Keratinocyte (primary cell): ENCODE measurements at regions not wholly inside any gene's neighbourhood (a gene's known extent, or its start where the extent isn't known, plus 50 kb on each side); places are given as distances from the start of the nearest gene placed in this dataset.

Experiments
- DNase-seq: peaks from one replicate; pipeline ENCODE4 v3.0.0-alpha.2; 2011; ENCODE audit warnings: low read depth, missing footprints, low spot score
- FAIRE-seq: peaks from 2 replicates; lab custom pipeline; 2011; peaks lifted over from hg19 to GRCh38; lab: Jason Lieb, UNC
- H2AFZ ChIP-seq: 2 replicates; pipeline ENCODE4 v1.6.0; 2012; ENCODE audit warnings: low read length, control low read depth, inconsistent platforms; ENCODE audit not compliant: control insufficient read depth
- H3K27ac ChIP-seq: 2 replicates; pipeline ENCODE4 v1.5.1; 2011; ENCODE audit warnings: low read length; ENCODE audit not compliant: control insufficient read depth, insufficient read depth
- H3K27me3 ChIP-seq: 3 replicates; pipeline ENCODE4 v1.6.0; 2011; ENCODE audit warnings: low read length; ENCODE audit not compliant: control insufficient read depth, insufficient read depth; ENCODE audit errors: extremely low read depth
- H3K36me3 ChIP-seq, 2 experiments: 2 replicates in 1 of 2; 3 replicates in 1 of 2; pipeline ENCODE4 v1.5.1; 2011; ENCODE audit warnings: low read length in 2 of 2, mild to moderate bottlenecking in 1 of 2; ENCODE audit not compliant: control insufficient read depth in 2 of 2, insufficient read depth in 2 of 2; ENCODE audit errors: extremely low read depth in 1 of 2
- H3K4me1 ChIP-seq: 3 replicates; pipeline ENCODE4 v1.5.1; 2011; ENCODE audit warnings: low read length; ENCODE audit not compliant: control insufficient read depth, insufficient read depth; ENCODE audit errors: extremely low read depth
- H3K4me2 ChIP-seq: 3 replicates; pipeline ENCODE4 v1.6.0; 2011; ENCODE audit warnings: low read depth, low read length; ENCODE audit not compliant: control insufficient read depth, insufficient read depth; ENCODE audit errors: extremely low read depth
- H3K4me3 ChIP-seq, 3 experiments: fragments of 200-600 bp in 1 of 3; sonication (generic) in 1 of 3; 2 replicates in 2 of 3; 3 replicates in 1 of 3; pipeline ENCODE4 v1.5.1; 2011 to 2016; ENCODE audit warnings: low read length in 3 of 3, mild to moderate bottlenecking in 3 of 3, control low read depth in 2 of 3, inconsistent platforms in 1 of 3, low read depth in 1 of 3, mixed read lengths in 1 of 3, mixed run types in 1 of 3, moderate library complexity in 1 of 3; ENCODE audit not compliant: control insufficient read depth in 2 of 3, insufficient read depth in 2 of 3; ENCODE audit errors: extremely low read depth in 1 of 3
- H3K79me2 ChIP-seq: 2 replicates; pipeline ENCODE4 v1.6.0; 2012; ENCODE audit warnings: low read length; ENCODE audit not compliant: control insufficient read depth, insufficient read depth
- H3K9ac ChIP-seq: 3 replicates; pipeline ENCODE4 v1.6.0; 2011; ENCODE audit warnings: low read length; ENCODE audit not compliant: control insufficient read depth, insufficient read depth; ENCODE audit errors: extremely low read depth
- H3K9me1 ChIP-seq: 3 replicates; pipeline ENCODE4 v1.6.0; 2011; ENCODE audit warnings: low read length; ENCODE audit not compliant: control insufficient read depth, insufficient read depth; ENCODE audit errors: extremely low read depth
- H3K9me3 ChIP-seq: 2 replicates; pipeline ENCODE4 v1.5.1; 2012; ENCODE audit warnings: low read depth, low read length; ENCODE audit not compliant: control insufficient read depth
- H4K20me1 ChIP-seq: 3 replicates; pipeline ENCODE4 v1.6.0; 2011; ENCODE audit warnings: low read length; ENCODE audit not compliant: control insufficient read depth, insufficient read depth; ENCODE audit errors: extremely low read depth
- CTCF ChIP-seq, 3 experiments: IDR thresholded peaks in 1 of 3; conservative IDR thresholded peaks in 1 of 3; optimal IDR thresholded peaks in 1 of 3; 2 replicates in 2 of 3; 3 replicates in 1 of 3; pipeline versions ENCODE3 to v1.5.1; 2011; ENCODE audit warnings: low read length in 3 of 3, mild to moderate bottlenecking in 3 of 3, moderate library complexity in 2 of 3, control low read depth in 1 of 3, inconsistent platforms in 1 of 3; ENCODE audit not compliant: insufficient read depth in 2 of 3; ENCODE audit errors: extremely low read depth in 1 of 3
- EZH2 ChIP-seq: IDR thresholded peaks from one replicate; pipeline ENCODE4 v1.6.1; 2012; ENCODE audit warnings: inconsistent platforms, mild to moderate bottlenecking, low read length, moderate library complexity
- dilution Hi-C: fragments of 300-500 bp; cut with MboI; formaldehyde crosslinking; loops from one replicate; pipeline ENCODE4 v1.7.0; 2020; ENCODE audit warnings: low sequenced_read_pairs; ENCODE audit not compliant: extremely low pct_ligation_motif_present

- Histone ChIP-seq H3K36me3 (no peaks in the 10 kb centered on the region), H3K4me2 (no peak overlapping the region), H3K79me2 (no peaks in the 10 kb centered on the region), H2AFZ (no peak overlapping the region), H4K20me1 (no peaks in the 10 kb centered on the region), H3K9me3 (no peaks in the 10 kb centered on the region), H3K27me3 (no peaks in the 10 kb centered on the region), H3K4me1 (no peaks in the 10 kb centered on the region), H3K9me1 (no peaks in the 10 kb centered on the region), H3K4me3 (no peak overlapping the region), H3K9ac (no peak overlapping the region), H3K27ac (no peak overlapping the region)
- no peak for DNase-seq
- TF ChIP-seq EZH2 (no peak), CTCF (optimal IDR thresholded peaks at IDR 0.05 in 1 of 3, IDR thresholded peaks at IDR 0.05 in 1 of 3, conservative IDR thresholded peaks at IDR 0.05 in 1 of 3; ENCODE audit: extremely low read depth in 1 of 3, insufficient read depth in 2 of 3, low read length in 3 of 3) (no peak)
- no peak for FAIRE-seq
- dilution Hi-C loops = no loop called here
Measured at GRCh38 chr11:115629456-115630015, 125.3 kb upstream of the CADM1 start.

DNA sequence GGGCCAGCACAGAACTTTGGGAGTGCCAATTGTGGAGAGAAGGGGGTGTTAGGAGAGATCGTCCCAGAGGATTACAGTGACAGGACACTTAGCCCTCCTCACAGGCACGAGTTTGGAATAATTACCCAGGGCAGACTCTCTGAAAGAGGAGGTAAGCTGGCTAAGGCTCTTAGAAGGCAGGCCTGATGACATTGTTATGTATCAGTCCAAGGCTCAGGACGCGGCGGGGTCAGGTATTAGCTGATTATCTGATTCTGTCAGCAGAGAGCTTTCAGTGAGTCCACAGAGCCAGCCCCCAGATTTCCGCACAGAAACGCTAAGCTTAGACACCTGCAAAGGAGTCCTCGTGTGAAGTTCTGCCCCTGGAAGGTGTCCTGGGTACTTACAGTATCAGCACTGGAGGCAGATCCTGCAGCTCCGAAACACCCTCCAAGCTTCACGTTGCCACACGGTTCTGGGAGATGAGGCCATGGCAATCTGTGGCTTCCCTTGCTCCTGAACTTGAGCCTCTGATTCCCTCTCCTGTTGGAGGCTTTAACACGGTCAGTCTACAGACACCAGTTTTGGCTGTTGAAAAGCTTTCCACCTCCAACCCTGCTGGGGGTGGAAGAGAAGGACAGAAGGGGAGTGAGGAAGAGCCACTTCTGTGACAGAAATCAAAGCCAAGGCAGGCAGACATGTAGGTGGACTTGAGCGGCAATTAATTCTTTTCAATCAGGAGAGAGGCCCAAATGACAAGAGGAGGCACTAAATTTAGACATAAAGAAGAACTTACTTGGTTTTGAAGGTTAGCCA, 123.6 kb upstream of the CADM1 start:
- Histone ChIP-seq H3K9me1 (no peaks in the 10 kb centered on the region), H3K36me3 (no peaks in the 10 kb centered on the region), H3K79me2 (no peaks in the 10 kb centered on the region), H3K4me2 (no peak overlapping the region), H2AFZ (no peak overlapping the region), H3K27ac (no peak overlapping the region), H3K9ac (no peak overlapping the region), H4K20me1 (no peaks in the 10 kb centered on the region), H3K9me3 (no peaks in the 10 kb centered on the region), H3K27me3 (no peaks in the 10 kb centered on the region), H3K4me3 (no peak overlapping the region), H3K4me1 (peaks cover 5% of the 10 kb centered on the region)
- no peak for FAIRE-seq
- TF ChIP-seq CTCF (optimal IDR thresholded peaks at IDR 0.05 in 1 of 3, IDR thresholded peaks at IDR 0.05 in 1 of 3, conservative IDR thresholded peaks at IDR 0.05 in 1 of 3; ENCODE audit: extremely low read depth in 1 of 3, insufficient read depth in 2 of 3, low read length in 3 of 3) (no peak), EZH2 (no peak)
- no peak for DNase-seq
- dilution Hi-C loops = no loop called here
